Smooth muscle cell (in vitro differentiated cells): ENCODE measurements at regions not wholly inside any gene's neighbourhood (a gene's known extent, or its start where the extent isn't known, plus 50 kb on each side); places are given as distances from the start of the nearest gene placed in this dataset.

Source experiments
- DNase-seq: peaks from one replicate; lab custom pipeline; 2025; ENCODE audit not compliant: unreplicated experiment; lab: John Stamatoyannopoulos, UW
- H2AFZ ChIP-seq: fragments of 200-600 bp; sonication (generic); 2 replicates; pipeline ENCODE4 v1.6.0; 2016; ENCODE audit warnings: antibody characterized with exemption, low read depth, mild to moderate bottlenecking
- H3F3A ChIP-seq: fragments of 200-600 bp; sonication (generic); 2 replicates; pipeline ENCODE4 v1.6.0; 2017; ENCODE audit warnings: antibody characterized with exemption, low read depth
- H3K27ac ChIP-seq: fragments of 200-600 bp; sonication (generic); 2 replicates; pipeline ENCODE4 v1.5.1; 2016; ENCODE audit warnings: low read depth, mild to moderate bottlenecking
- H3K27me3 ChIP-seq: fragments of 200-600 bp; sonication (generic); 2 replicates; pipeline ENCODE4 v1.6.1; 2016; ENCODE audit warnings: low read depth, mild to moderate bottlenecking
- H3K36me3 ChIP-seq: fragments of 200-600 bp; sonication (generic); 2 replicates; pipeline ENCODE4 v1.5.1; 2016; ENCODE audit warnings: low read depth
- H3K4me1 ChIP-seq: fragments of 200-600 bp; sonication (generic); 2 replicates; pipeline ENCODE4 v1.5.1; 2016; ENCODE audit warnings: low read depth
- H3K4me2 ChIP-seq: fragments of 200-600 bp; sonication (generic); 2 replicates; pipeline ENCODE4 v1.6.0; 2016; ENCODE audit warnings: mild to moderate bottlenecking
- H3K4me3 ChIP-seq: fragments of 200-600 bp; sonication (generic); 2 replicates; pipeline ENCODE4 v1.5.1; 2016; ENCODE audit warnings: mild to moderate bottlenecking
- H3K79me2 ChIP-seq: fragments of 200-600 bp; sonication (generic); 2 replicates; pipeline ENCODE4 v1.6.0; 2016; ENCODE audit warnings: low read depth, mild to moderate bottlenecking
- H3K9ac ChIP-seq: fragments of 200-600 bp; sonication (generic); 2 replicates; pipeline ENCODE4 v1.6.0; 2016; ENCODE audit warnings: low read depth
- H3K9me3 ChIP-seq: fragments of 200-600 bp; sonication (generic); replicated peaks from 2 replicates; pipeline ENCODE4 v1.5.1; 2016; ENCODE audit warnings: low read depth
- H4K20me1 ChIP-seq: fragments of 200-600 bp; sonication (generic); 2 replicates; pipeline ENCODE4 v1.6.0; 2016; ENCODE audit warnings: low read depth
- WGBS: methylation state at CpG from one replicate; pipeline ENCODE4 v1.1.7; 2016; ENCODE audit warnings: low lambda C conversion rate; 5-methylcytosine and 5-hydroxymethylcytosine counted together
- TF ChIP-seq, protein P1 (sequence below): fragments of 200-600 bp; sonication (generic); IDR thresholded peaks from 2 replicates; pipeline ENCODE4 v1.5.1; 2017; ENCODE audit warnings: borderline replicate concordance, mild to moderate bottlenecking, antibody characterized with exemption; ENCODE audit not compliant: insufficient read depth, poor library complexity, severe bottlenecking

DNA sequence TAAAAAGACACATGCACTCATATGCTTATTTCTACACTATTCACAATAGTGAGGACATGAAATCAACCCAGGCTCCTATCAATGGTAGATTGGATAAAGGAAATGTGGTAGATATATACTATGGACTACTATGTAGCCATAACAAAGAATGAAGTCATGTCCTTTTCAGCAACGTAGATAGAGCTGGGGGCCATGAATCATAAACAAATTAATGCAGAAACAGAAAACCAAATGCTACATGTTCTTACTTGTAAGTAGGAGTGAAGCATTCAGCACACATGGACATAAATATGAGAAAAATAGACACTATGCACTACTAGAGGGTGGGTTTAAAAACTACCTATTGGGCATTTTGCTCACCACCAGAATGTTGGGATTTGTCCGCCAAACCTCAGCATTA, 278.0 kb upstream of the MIS18BP1 start:
- no peak overlapping the region for H3K4me3 ChIP-seq
- H3K9me3 ChIP-seq: no peaks in the 10 kb centered on the region
- DNase-seq: no peak
- H2AFZ ChIP-seq: no peak overlapping the region
- H3F3A ChIP-seq: no peaks in the 10 kb centered on the region
- no peak overlapping the region for H3K9ac ChIP-seq
- no peaks in the 10 kb centered on the region for H3K27me3 ChIP-seq
- H4K20me1 ChIP-seq: no peaks in the 10 kb centered on the region
- H3K27ac ChIP-seq: no peak overlapping the region
- H3K36me3 ChIP-seq: no peaks in the 10 kb centered on the region
- 84% methylated on average over 2 of the region's 2 CpGs for WGBS
- no peaks in the 10 kb centered on the region for H3K79me2 ChIP-seq
- no peaks in the 10 kb centered on the region for H3K4me1 ChIP-seq
- no peak overlapping the region for H3K4me2 ChIP-seq
- TF ChIP-seq, protein P1, sequence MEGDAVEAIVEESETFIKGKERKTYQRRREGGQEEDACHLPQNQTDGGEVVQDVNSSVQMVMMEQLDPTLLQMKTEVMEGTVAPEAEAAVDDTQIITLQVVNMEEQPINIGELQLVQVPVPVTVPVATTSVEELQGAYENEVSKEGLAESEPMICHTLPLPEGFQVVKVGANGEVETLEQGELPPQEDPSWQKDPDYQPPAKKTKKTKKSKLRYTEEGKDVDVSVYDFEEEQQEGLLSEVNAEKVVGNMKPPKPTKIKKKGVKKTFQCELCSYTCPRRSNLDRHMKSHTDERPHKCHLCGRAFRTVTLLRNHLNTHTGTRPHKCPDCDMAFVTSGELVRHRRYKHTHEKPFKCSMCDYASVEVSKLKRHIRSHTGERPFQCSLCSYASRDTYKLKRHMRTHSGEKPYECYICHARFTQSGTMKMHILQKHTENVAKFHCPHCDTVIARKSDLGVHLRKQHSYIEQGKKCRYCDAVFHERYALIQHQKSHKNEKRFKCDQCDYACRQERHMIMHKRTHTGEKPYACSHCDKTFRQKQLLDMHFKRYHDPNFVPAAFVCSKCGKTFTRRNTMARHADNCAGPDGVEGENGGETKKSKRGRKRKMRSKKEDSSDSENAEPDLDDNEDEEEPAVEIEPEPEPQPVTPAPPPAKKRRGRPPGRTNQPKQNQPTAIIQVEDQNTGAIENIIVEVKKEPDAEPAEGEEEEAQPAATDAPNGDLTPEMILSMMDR: no peak

DNA sequence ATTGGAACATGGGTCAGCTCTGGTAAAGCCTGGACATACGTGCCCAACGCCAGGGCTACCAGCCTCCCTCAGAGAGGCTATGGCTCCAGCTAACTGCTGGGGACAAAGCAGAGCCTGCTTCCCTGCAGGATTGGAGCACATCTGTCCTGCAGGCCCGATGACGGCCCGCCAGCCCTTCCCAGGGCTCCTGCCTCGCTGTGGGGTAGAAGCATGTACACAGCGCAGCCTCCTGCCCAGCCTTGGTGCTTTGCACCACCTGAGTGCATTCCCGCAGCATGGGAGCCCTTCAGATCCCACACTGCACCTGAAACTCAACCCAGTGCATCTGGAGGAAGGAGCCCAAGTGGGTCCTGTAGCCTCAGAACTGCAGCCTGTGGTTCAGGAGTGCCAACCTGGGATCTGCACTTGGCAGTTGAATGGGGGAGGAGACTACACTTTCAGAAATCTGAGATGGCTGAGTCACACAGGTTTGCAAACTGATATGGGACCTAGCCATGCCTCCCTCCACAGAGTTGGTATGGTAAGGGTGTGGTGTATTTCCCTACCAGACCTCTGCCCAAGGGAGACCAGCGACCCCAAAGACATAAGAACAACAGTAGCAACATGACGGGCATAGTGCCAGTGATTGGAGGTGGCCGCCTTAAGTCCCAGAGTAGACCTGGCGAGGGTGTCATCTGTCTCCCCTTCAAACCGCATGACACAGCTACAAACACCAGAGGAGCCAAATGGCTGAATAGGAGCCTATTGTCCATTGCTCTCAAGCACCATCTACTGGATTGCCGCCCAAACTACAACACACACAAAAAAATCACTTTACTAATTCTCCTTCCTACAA, 273.9 kb upstream of the MIS18BP1 start:
- H3K9ac ChIP-seq: no peak overlapping the region
- no peaks in the 10 kb centered on the region for H3K36me3 ChIP-seq
- no peak overlapping the region for H3K27ac ChIP-seq
- no peaks in the 10 kb centered on the region for H3K79me2 ChIP-seq
- peak overlapping the region; percentile 30 for H3K4me2 ChIP-seq
- WGBS: 59% methylated on average over 14 of the region's 14 CpGs
- no peaks in the 10 kb centered on the region for H4K20me1 ChIP-seq
- no peak overlapping the region for H3K4me3 ChIP-seq
- H3F3A ChIP-seq: no peaks in the 10 kb centered on the region
- H3K4me1 ChIP-seq: no peaks in the 10 kb centered on the region
- DNase-seq: no peak
- H3K27me3 ChIP-seq: no peaks in the 10 kb centered on the region
- peak overlapping the region; percentile 63 for H2AFZ ChIP-seq
- no peaks in the 10 kb centered on the region for H3K9me3 ChIP-seq
- TF ChIP-seq, protein P1: peak; percentile 63

DNA sequence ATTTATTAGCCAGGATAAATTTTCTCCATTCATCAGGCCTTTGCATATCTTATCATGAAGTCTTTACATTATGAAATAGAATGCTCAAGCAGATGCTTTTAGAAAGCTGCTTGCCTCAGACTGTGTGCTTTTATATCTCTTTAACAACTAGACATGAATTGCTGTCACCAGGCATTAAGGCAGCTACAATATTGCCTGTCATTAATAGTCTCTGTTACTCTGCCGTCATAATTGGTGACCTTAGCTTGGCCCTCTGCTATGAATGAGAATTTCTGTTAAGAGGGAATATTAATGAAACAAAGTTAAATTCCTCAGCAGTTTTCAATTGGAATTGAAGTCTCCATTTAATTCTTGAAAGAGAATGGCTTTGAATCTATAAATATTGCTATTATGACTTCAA, 266.8 kb upstream of the MIS18BP1 start:
- DNase-seq: no peak
- Histone ChIP-seq H3K9me3 (no peaks in the 10 kb centered on the region), H2AFZ (no peak overlapping the region), H3K4me3 (no peak overlapping the region), H3K27ac (no peak overlapping the region), H3K4me2 (no peak overlapping the region), H3K79me2 (no peaks in the 10 kb centered on the region), H3K4me1 (no peaks in the 10 kb centered on the region), H4K20me1 (no peaks in the 10 kb centered on the region), H3K27me3 (no peaks in the 10 kb centered on the region), H3K36me3 (no peaks in the 10 kb centered on the region), H3K9ac (no peak overlapping the region), H3F3A (no peaks in the 10 kb centered on the region)
- 82% methylated on average over 1 of the region's 1 CpG for WGBS
- TF ChIP-seq, protein P1: no peak

DNA sequence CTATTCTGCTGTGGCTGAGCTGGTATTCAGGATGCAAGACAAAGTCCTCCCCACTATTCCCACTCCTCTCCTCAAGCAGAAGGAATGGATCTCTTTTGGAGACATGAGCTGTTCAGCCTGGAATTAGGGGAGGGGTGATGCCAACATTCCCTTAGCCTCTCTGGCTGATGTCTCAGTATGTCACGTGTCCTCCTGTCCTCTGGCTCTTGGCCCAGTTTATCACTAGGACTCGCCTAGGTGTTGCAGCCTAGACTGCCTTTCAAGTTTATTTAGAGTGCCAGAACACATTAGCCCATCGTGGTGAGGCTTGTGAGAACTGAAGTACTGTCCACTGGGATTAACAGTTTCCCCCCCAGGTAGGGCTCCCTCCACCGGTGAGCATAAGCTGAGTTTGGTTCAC, 239.9 kb upstream of the MIS18BP1 start:
- H3K9me3 ChIP-seq: no peaks in the 10 kb centered on the region
- no peaks in the 10 kb centered on the region for H3K27me3 ChIP-seq
- no peaks in the 10 kb centered on the region for H3K36me3 ChIP-seq
- no peaks in the 10 kb centered on the region for H3K79me2 ChIP-seq
- DNase-seq: no peak
- H3K9ac ChIP-seq: no peak overlapping the region
- H3K4me1 ChIP-seq: no peaks in the 10 kb centered on the region
- 84% methylated on average over 4 of the region's 4 CpGs for WGBS
- no peaks in the 10 kb centered on the region for H4K20me1 ChIP-seq
- no peak overlapping the region for H3K4me2 ChIP-seq
- H2AFZ ChIP-seq: no peak overlapping the region
- H3K27ac ChIP-seq: no peak overlapping the region
- TF ChIP-seq, protein P1: no peak
- H3F3A ChIP-seq: no peaks in the 10 kb centered on the region
- no peak overlapping the region for H3K4me3 ChIP-seq
